Peyer's patch (tissue), 4 donors: ENCODE measurements at regions not wholly inside any gene's neighbourhood (a gene's known extent, or its start where the extent isn't known, plus 50 kb on each side); places are given as distances from the start of the nearest gene placed in this dataset.

ENCODE experiments used
- CTCF ChIP-seq, 6 experiments: fragments of 450-650 bp in 4 of 6; fragments of 200-600 bp in 2 of 6; sonication (generic) in 1 of 6; IDR thresholded peaks; one replicate each; pipeline ENCODE4 v1.5.1; 2017 to 2019; ENCODE audit warnings: antibody characterized with exemption in 6 of 6, mild to moderate bottlenecking in 3 of 6, moderate library complexity in 1 of 6
- POLR2A ChIP-seq, 2 donors: fragments of 450-650 bp; IDR thresholded peaks; one replicate each; pipeline ENCODE4 v1.5.1; 2017; ENCODE audit warnings: antibody characterized with exemption in 2 of 2, mild to moderate bottlenecking in 2 of 2, moderate library complexity in 2 of 2

GRCh38 chr13:90239130-90239529 lies 1108.4 kb upstream of the MIR17HG start:
- TF ChIP-seq CTCF (IDR thresholded peaks at IDR 0.05) (no peak), POLR2A (IDR thresholded peaks at IDR 0.05) (no peak)
